Karpas-422 (cell line): ENCODE measurements at regions not wholly inside any gene's neighbourhood (a gene's known extent, or its start where the extent isn't known, plus 50 kb on each side); places are given as distances from the start of the nearest gene placed in this dataset.
"Not testable (repeated sequence)": the region's sequence is repeated elsewhere in the genome, so short reads cannot be mapped to it uniquely, and the experiment has no call there.

Experiments used
- DNase-seq: peaks from one replicate; pipeline ENCODE4 v3.0.0-alpha.2; 2015
- H2AFZ ChIP-seq: fragments of 200-600 bp; sonication (generic); 2 replicates; pipeline ENCODE4 v1.6.1; 2014; ENCODE audit warnings: antibody characterized with exemption, low read length, mixed read lengths
- H3K27ac ChIP-seq: fragments of 200-600 bp; sonication (generic); 2 replicates; pipeline ENCODE4 v1.5.1; 2014; ENCODE audit warnings: mild to moderate bottlenecking, low read length, moderate library complexity
- H3K27me3 ChIP-seq: fragments of 200-600 bp; sonication (generic); 2 replicates; pipeline ENCODE4 v1.6.1; 2014; ENCODE audit warnings: low read length, mixed read lengths
- H3K36me3 ChIP-seq: fragments of 200-600 bp; sonication (generic); 2 replicates; pipeline ENCODE4 v1.6.1; 2014; ENCODE audit warnings: low read length, mixed read lengths; ENCODE audit not compliant: insufficient read depth
- H3K4me1 ChIP-seq: fragments of 200-600 bp; sonication (generic); 2 replicates; pipeline ENCODE4 v1.6.1; 2014; ENCODE audit warnings: mild to moderate bottlenecking, low read length, mixed read lengths
- H3K4me2 ChIP-seq: fragments of 200-600 bp; sonication (generic); 2 replicates; pipeline ENCODE4 v1.6.1; 2014; ENCODE audit warnings: low read length, low read depth, mild to moderate bottlenecking; ENCODE audit not compliant: poor library complexity, severe bottlenecking
- H3K4me3 ChIP-seq: fragments of 200-600 bp; sonication (generic); 2 replicates; pipeline ENCODE4 v1.5.1; 2014; ENCODE audit warnings: mild to moderate bottlenecking, antibody characterized with exemption, low read length, mixed read lengths
- H3K79me2 ChIP-seq: fragments of 200-600 bp; sonication (generic); 2 replicates; pipeline ENCODE4 v1.6.1; 2014; ENCODE audit warnings: mild to moderate bottlenecking, low read length, mixed read lengths
- H3K9ac ChIP-seq: fragments of 200-600 bp; sonication (generic); 2 replicates; pipeline ENCODE4 v1.6.0; 2014; ENCODE audit warnings: low read length
- H3K9me2 ChIP-seq: fragments of 200-600 bp; sonication (generic), shearing (Covaris generic); replicated peaks from 2 replicates; pipeline ENCODE4 v1.6.0; 2014; ENCODE audit warnings: mild to moderate bottlenecking, low read length, moderate library complexity; ENCODE audit not compliant: insufficient read depth
- H3K9me3 ChIP-seq: fragments of 300-700, 200-600 bp; sonication (generic); 2 replicates; pipeline ENCODE4 v1.6.1; 2014; ENCODE audit warnings: low read length, mixed read lengths
- H4K20me1 ChIP-seq: fragments of 200-600 bp; sonication (generic); 2 replicates; pipeline ENCODE4 v1.6.1; 2014; ENCODE audit warnings: mild to moderate bottlenecking, antibody characterized with exemption, low read length, low read depth; ENCODE audit not compliant: insufficient read depth

GRCh38 chr7:68967598-68967997, 630.7 kb upstream of the AUTS2 start:
- Histone ChIP-seq H3K27ac (no peak overlapping the region), H3K4me2 (no peak overlapping the region), H3K27me3 (no peaks in the 10 kb centered on the region), H2AFZ (no peak overlapping the region), H3K4me1 (peaks cover 12% of the 10 kb centered on the region), H3K9ac (no peak overlapping the region), H3K9me3 (no peaks in the 10 kb centered on the region), H3K9me2 (no peaks in the 10 kb centered on the region), H3K36me3 (no peaks in the 10 kb centered on the region), H3K79me2 (no peaks in the 10 kb centered on the region), H3K4me3 (no peak overlapping the region), H4K20me1 (no peaks in the 10 kb centered on the region)
- no peak for DNase-seq

GRCh38 chr7:68969571-68969970, 628.7 kb upstream of the AUTS2 start:
- no peak overlapping the region for H3K9ac ChIP-seq
- peaks cover 3% of the 10 kb centered on the region; the same call in 1 of the 2 replicates for H3K4me1 ChIP-seq
- no peaks in the 10 kb centered on the region for H3K27me3 ChIP-seq
- H3K4me3 ChIP-seq = no peak overlapping the region
- no peaks in the 10 kb centered on the region for H3K36me3 ChIP-seq
- no peaks in the 10 kb centered on the region for H3K9me2 ChIP-seq
- no peak overlapping the region for H2AFZ ChIP-seq
- H4K20me1 ChIP-seq = no peaks in the 10 kb centered on the region
- no peak overlapping the region for H3K4me2 ChIP-seq
- no peak for DNase-seq
- no peaks in the 10 kb centered on the region for H3K79me2 ChIP-seq
- H3K27ac ChIP-seq = no peak overlapping the region
- H3K9me3 ChIP-seq = no peaks in the 10 kb centered on the region

GRCh38 chr7:68971634-68972340, 626.5 kb upstream of the AUTS2 start:
- H2AFZ ChIP-seq = 0 out of 2 replicates have a peak overlapping the region, but pooled peaks have one; percentile 15
- H3K27ac ChIP-seq = no peak overlapping the region
- H3K4me3 ChIP-seq = no peak overlapping the region
- H3K9ac ChIP-seq = no peak overlapping the region
- no peaks in the 10 kb centered on the region for H3K36me3 ChIP-seq
- no peaks in the 10 kb centered on the region for H3K79me2 ChIP-seq
- H3K9me2 ChIP-seq = no peaks in the 10 kb centered on the region
- DNase-seq = no peak
- H4K20me1 ChIP-seq = no peaks in the 10 kb centered on the region
- H3K27me3 ChIP-seq = no peaks in the 10 kb centered on the region
- H3K4me2 ChIP-seq = no peak overlapping the region
- no peaks in the 10 kb centered on the region for H3K9me3 ChIP-seq
- peaks cover 3% of the 10 kb centered on the region; the same call in 1 of the 2 replicates for H3K4me1 ChIP-seq

- no peaks in the 10 kb centered on the region for H3K79me2 ChIP-seq
- no peaks in the 10 kb centered on the region for H3K9me2 ChIP-seq
- peaks cover 26% of the 10 kb centered on the region for H3K4me1 ChIP-seq
- H3K27ac ChIP-seq = no peak overlapping the region
- H3K9ac ChIP-seq = no peak overlapping the region
- no peak for DNase-seq
- H3K9me3 ChIP-seq = no peaks in the 10 kb centered on the region
- no peaks in the 10 kb centered on the region for H3K27me3 ChIP-seq
- no peaks in the 10 kb centered on the region for H4K20me1 ChIP-seq
- no peak overlapping the region for H2AFZ ChIP-seq
- peaks cover under 1% of the 10 kb centered on the region; the same call in 1 of the 2 replicates for H3K36me3 ChIP-seq
- no peak overlapping the region for H3K4me2 ChIP-seq
- no peak overlapping the region for H3K4me3 ChIP-seq
These were observed 620.8 kb upstream of the AUTS2 start for GRCh38 chr7:68977385-68978055.

GRCh38 chr7:68978710-68979109, 619.6 kb upstream of the AUTS2 start:
- H3K9me2 ChIP-seq = no peaks in the 10 kb centered on the region
- H3K27ac ChIP-seq = no peak overlapping the region
- H3K36me3 ChIP-seq = peaks cover 3% of the 10 kb centered on the region; the same call in 1 of the 2 replicates
- no peaks in the 10 kb centered on the region for H3K79me2 ChIP-seq
- H3K27me3 ChIP-seq = no peaks in the 10 kb centered on the region
- no peaks in the 10 kb centered on the region for H3K9me3 ChIP-seq
- no peak overlapping the region for H3K4me2 ChIP-seq
- H4K20me1 ChIP-seq = no peaks in the 10 kb centered on the region
- H3K4me1 ChIP-seq = peaks cover 26% of the 10 kb centered on the region
- H3K4me3 ChIP-seq = no peak overlapping the region
- H3K9ac ChIP-seq = no peak overlapping the region
- no peak for DNase-seq
- no peak overlapping the region for H2AFZ ChIP-seq

- Histone ChIP-seq H3K36me3 (peaks cover 3% of the 10 kb centered on the region; the same call in 1 of the 2 replicates), H3K9ac (no peak overlapping the region)
These were observed 618.3 kb upstream of the AUTS2 start for GRCh38 chr7:68980011-68980410.

GRCh38 chr7:68980432-68980831, 617.8 kb upstream of the AUTS2 start:
- not testable (repeated sequence) for H4K20me1 ChIP-seq, H3K36me3 ChIP-seq, H3K27ac ChIP-seq, H2AFZ ChIP-seq, H3K9ac ChIP-seq, H3K4me3 ChIP-seq, H3K9me2 ChIP-seq, H3K79me2 ChIP-seq, H3K27me3 ChIP-seq, DNase-seq, H3K9me3 ChIP-seq
- Histone ChIP-seq H3K4me1 (peaks cover 26% of the 10 kb centered on the region), H3K4me2 (peak overlapping the region; percentile 33)

More at GRCh38 chr7:68980011-68980410, 618.3 kb upstream of the AUTS2 start:
- H2AFZ ChIP-seq = no peak overlapping the region; the same call in 1 of the 2 replicates
- peak; percentile 83 for DNase-seq
- peaks cover 26% of the 10 kb centered on the region for H3K4me1 ChIP-seq
- no peaks in the 10 kb centered on the region for H3K27me3 ChIP-seq
- H3K4me3 ChIP-seq = no peak overlapping the region
- H4K20me1 ChIP-seq = no peaks in the 10 kb centered on the region
- H3K79me2 ChIP-seq = no peaks in the 10 kb centered on the region
- no peak overlapping the region for H3K27ac ChIP-seq
- H3K9me2 ChIP-seq = no peaks in the 10 kb centered on the region
- H3K9me3 ChIP-seq = no peaks in the 10 kb centered on the region
- peak overlapping the region; percentile 33 for H3K4me2 ChIP-seq

GRCh38 chr7:68984306-68984705, 614.0 kb upstream of the AUTS2 start:
- no peak overlapping the region for H2AFZ ChIP-seq
- H3K79me2 ChIP-seq = no peaks in the 10 kb centered on the region
- no peaks in the 10 kb centered on the region for H3K9me3 ChIP-seq
- H3K9me2 ChIP-seq = no peaks in the 10 kb centered on the region
- H3K36me3 ChIP-seq = peaks cover 3% of the 10 kb centered on the region; the same call in 1 of the 2 replicates
- peaks cover 26% of the 10 kb centered on the region for H3K4me1 ChIP-seq
- H4K20me1 ChIP-seq = no peaks in the 10 kb centered on the region
- no peak overlapping the region for H3K4me2 ChIP-seq
- H3K27me3 ChIP-seq = no peaks in the 10 kb centered on the region; the same call in 1 of the 2 replicates
- no peak overlapping the region for H3K9ac ChIP-seq
- H3K4me3 ChIP-seq = no peak overlapping the region
- no peak for DNase-seq
- no peak overlapping the region for H3K27ac ChIP-seq
